Left ventricle myocardium inferior (tissue), 1 donor: ENCODE measurements at regions not wholly inside any gene's neighbourhood (a gene's known extent, or its start where the extent isn't known, plus 50 kb on each side); places are given as distances from the start of the nearest gene placed in this dataset.

ENCODE experiments used
- DNase-seq: peaks from one replicate; pipeline ENCODE4 v3.0.0-alpha.2; 2020
- H3K27ac ChIP-seq: fragments of 200-600 bp; replicated peaks from 2 replicates; pipeline ENCODE4 v1.8.0; 2021
- H3K27me3 ChIP-seq: fragments of 200-600 bp; 2 replicates; pipeline ENCODE4 v1.8.0; 2021; ENCODE audit warnings: low read depth
- H3K36me3 ChIP-seq: fragments of 200-600 bp; 2 replicates; pipeline ENCODE4 v1.8.0; 2021
- H3K4me1 ChIP-seq: fragments of 200-600 bp; 2 replicates; pipeline ENCODE4 v1.8.0; 2021
- H3K4me3 ChIP-seq: fragments of 200-600 bp; 2 replicates; pipeline ENCODE4 v1.8.0; 2021; ENCODE audit warnings: mild to moderate bottlenecking, moderate library complexity
- H3K9me3 ChIP-seq: fragments of 200-600 bp; replicated peaks from 2 replicates; pipeline ENCODE4 v1.8.0; 2021
- CTCF ChIP-seq: fragments of 200-600 bp; IDR thresholded peaks from 2 replicates; pipeline ENCODE4 v1.8.0; 2021; ENCODE audit warnings: antibody characterized with exemption, mild to moderate bottlenecking, borderline replicate concordance
- intact Hi-C: fragments of 100-400 bp; cut with micrococcal nuclease; formaldehyde crosslinking; loops from one replicate; pipeline ENCODE4 v1.11.0; 2022
- donor health status: DM: no; HTN: yes; CAD: no; lungs with severe emphysema.

GRCh38 chr2:58377181-58377580, 136.1 kb upstream of the FANCL start:
- TF ChIP-seq CTCF = no peak
- H3K4me1 ChIP-seq = no peaks in the 10 kb centered on the region
- no peaks in the 10 kb centered on the region for H3K27me3 ChIP-seq
- no peak overlapping the region for H3K27ac ChIP-seq
- no peak for DNase-seq
- H3K9me3 ChIP-seq = no peaks in the 10 kb centered on the region
- H3K36me3 ChIP-seq = no peaks in the 10 kb centered on the region
- intact Hi-C loops = no loop called here
- no peak overlapping the region for H3K4me3 ChIP-seq

GRCh38 chr2:58376592-58376991, 135.5 kb upstream of the FANCL start:
- Histone ChIP-seq H3K4me1 (no peaks in the 10 kb centered on the region), H3K36me3 (no peaks in the 10 kb centered on the region), H3K4me3 (no peak overlapping the region), H3K9me3 (no peaks in the 10 kb centered on the region), H3K27ac (no peak overlapping the region), H3K27me3 (no peaks in the 10 kb centered on the region)
- TF ChIP-seq CTCF = no peak
- intact Hi-C loops = no loop called here
- no peak for DNase-seq

- H3K36me3 ChIP-seq = no peaks in the 10 kb centered on the region
- H3K9me3 ChIP-seq = no peaks in the 10 kb centered on the region
- H3K4me1 ChIP-seq = no peaks in the 10 kb centered on the region
- no peak overlapping the region for H3K27ac ChIP-seq
- no peaks in the 10 kb centered on the region for H3K27me3 ChIP-seq
- DNase-seq = no peak
- TF ChIP-seq CTCF = no peak
- intact Hi-C loops = no loop called here
- no peak overlapping the region for H3K4me3 ChIP-seq
These were observed 128.5 kb upstream of the FANCL start for GRCh38 chr2:58369594-58369993.

- Histone ChIP-seq H3K9me3 (no peaks in the 10 kb centered on the region), H3K27ac (no peak overlapping the region), H3K4me1 (no peaks in the 10 kb centered on the region), H3K27me3 (no peaks in the 10 kb centered on the region), H3K4me3 (no peak overlapping the region), H3K36me3 (no peaks in the 10 kb centered on the region)
- intact Hi-C loops = no loop called here
- DNase-seq = no peak
- TF ChIP-seq CTCF = no peak
These were observed 123.0 kb upstream of the FANCL start for GRCh38 chr2:58364098-58364497.

- H3K9me3 ChIP-seq = no peaks in the 10 kb centered on the region
- intact Hi-C loops = no loop called here
- H3K36me3 ChIP-seq = no peaks in the 10 kb centered on the region
- DNase-seq = no peak
- no peak overlapping the region for H3K4me3 ChIP-seq
- no peak for TF ChIP-seq CTCF
- no peaks in the 10 kb centered on the region for H3K4me1 ChIP-seq
- no peak overlapping the region for H3K27ac ChIP-seq
- H3K27me3 ChIP-seq = no peaks in the 10 kb centered on the region
These were observed 116.9 kb upstream of the FANCL start for GRCh38 chr2:58358026-58358425.

- no peak for DNase-seq
- H3K4me3 ChIP-seq = no peak overlapping the region
- no peak overlapping the region for H3K27ac ChIP-seq
- H3K4me1 ChIP-seq = no peaks in the 10 kb centered on the region
- H3K9me3 ChIP-seq = no peaks in the 10 kb centered on the region
- H3K36me3 ChIP-seq = no peaks in the 10 kb centered on the region
- intact Hi-C loops = no loop called here
- H3K27me3 ChIP-seq = no peaks in the 10 kb centered on the region
- no peak for TF ChIP-seq CTCF
These were observed 116.4 kb upstream of the FANCL start for GRCh38 chr2:58357521-58357920.
